Stimulated activated CD4-positive, alpha-beta T cell treated with anti-CD3 and anti-CD28 coated beads, Interleukin-1b, Interleukin-23, amount 100 ng/mL, for 24 hours (primary cell): ENCODE measurements at regions not wholly inside any gene's neighbourhood (a gene's known extent, or its start where the extent isn't known, plus 50 kb on each side); places are given as distances from the start of the nearest gene placed in this dataset.

Experiments used
- DNase-seq, 4 experiments: peaks; one replicate each; pipeline ENCODE4 v3.0.0-alpha.2; 2020; ENCODE audit warnings: low read depth in 4 of 4, low spot score in 1 of 4

- no peak for DNase-seq
Observed at GRCh38 chr7:26005683-26006410, 146.2 kb upstream of the NFE2L3 start.

- DNase-seq, result no peak
Observed at GRCh38 chr7:26006426-26006825, 145.6 kb upstream of the NFE2L3 start.

- DNase-seq, result no peak
Observed at GRCh38 chr7:26007510-26007909, 144.5 kb upstream of the NFE2L3 start.

GRCh38 chr7:26008428-26008827 lies 143.6 kb upstream of the NFE2L3 start:
- DNase-seq, result no peak

GRCh38 chr7:26011039-26011696 lies 140.8 kb upstream of the NFE2L3 start:
- no peak for DNase-seq

GRCh38 chr7:26013551-26014083 lies 138.4 kb upstream of the NFE2L3 start:
- no peak for DNase-seq

GRCh38 chr7:26022982-26023381 lies 129.0 kb upstream of the NFE2L3 start:
- no peak for DNase-seq

GRCh38 chr7:26029911-26030310 lies 122.1 kb upstream of the NFE2L3 start:
- no peak for DNase-seq

- no peak for DNase-seq
Observed at GRCh38 chr7:26034391-26034790, 117.6 kb upstream of the NFE2L3 start.

- DNase-seq, result no peak
Observed at GRCh38 chr7:26035552-26035951, 116.4 kb upstream of the NFE2L3 start.

- no peak for DNase-seq
Observed at GRCh38 chr7:26036092-26036491, 115.9 kb upstream of the NFE2L3 start.

GRCh38 chr7:26038201-26038990 lies 113.6 kb upstream of the NFE2L3 start:
- no peak for DNase-seq

- no peak for DNase-seq
Observed at GRCh38 chr7:26040085-26040484, 111.9 kb upstream of the NFE2L3 start.

GRCh38 chr7:26042237-26042636 lies 109.8 kb upstream of the NFE2L3 start:
- DNase-seq, result no peak

GRCh38 chr7:26043801-26044200 lies 108.2 kb upstream of the NFE2L3 start:
- no peak for DNase-seq

GRCh38 chr7:26044320-26044719 lies 107.7 kb upstream of the NFE2L3 start:
- DNase-seq, result no peak

GRCh38 chr7:26046150-26046549 lies 105.8 kb upstream of the NFE2L3 start:
- DNase-seq, result no peak

GRCh38 chr7:26046878-26047277 lies 105.1 kb upstream of the NFE2L3 start:
- DNase-seq, result no peak

- no peak for DNase-seq
Observed at GRCh38 chr7:26048663-26049062, 103.3 kb upstream of the NFE2L3 start.

- no peak for DNase-seq
Observed at GRCh38 chr7:26049081-26049480, 102.9 kb upstream of the NFE2L3 start.

- DNase-seq, result no peak
Observed at GRCh38 chr7:26051021-26051420, 101.0 kb upstream of the NFE2L3 start.

- no peak for DNase-seq
Observed at GRCh38 chr7:26052706-26053105, 99.3 kb upstream of the NFE2L3 start.
